ENCODE measurements at regions not wholly inside any gene's neighbourhood (a gene's known extent, or its start where the extent isn't known, plus 50 kb on each side); places are given as distances from the start of the nearest gene placed in this dataset.

DNA sequence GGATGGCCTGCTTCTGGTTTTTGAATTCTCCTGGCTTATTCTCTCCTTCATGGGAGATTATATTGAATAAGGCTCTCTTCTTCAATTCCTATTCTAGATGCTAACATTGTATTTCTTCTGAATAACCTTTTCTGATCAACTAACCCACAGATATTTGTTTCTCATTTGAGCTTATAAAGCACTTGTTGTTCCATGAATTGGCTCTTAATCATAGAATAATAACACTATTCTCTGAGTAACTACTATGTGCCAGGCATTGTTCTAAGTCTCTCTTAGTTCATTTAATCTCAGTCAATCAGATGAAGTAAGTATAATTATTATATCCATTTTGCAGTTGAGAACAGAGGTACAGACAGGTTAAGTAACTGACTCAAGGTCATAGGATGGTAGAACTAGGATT, 136.3 kb upstream of the MLIP start:
- DNase-seq (ENCODE audit: low read depth in 2 of 3, low spot score in 1 of 3), result no peak

DNA sequence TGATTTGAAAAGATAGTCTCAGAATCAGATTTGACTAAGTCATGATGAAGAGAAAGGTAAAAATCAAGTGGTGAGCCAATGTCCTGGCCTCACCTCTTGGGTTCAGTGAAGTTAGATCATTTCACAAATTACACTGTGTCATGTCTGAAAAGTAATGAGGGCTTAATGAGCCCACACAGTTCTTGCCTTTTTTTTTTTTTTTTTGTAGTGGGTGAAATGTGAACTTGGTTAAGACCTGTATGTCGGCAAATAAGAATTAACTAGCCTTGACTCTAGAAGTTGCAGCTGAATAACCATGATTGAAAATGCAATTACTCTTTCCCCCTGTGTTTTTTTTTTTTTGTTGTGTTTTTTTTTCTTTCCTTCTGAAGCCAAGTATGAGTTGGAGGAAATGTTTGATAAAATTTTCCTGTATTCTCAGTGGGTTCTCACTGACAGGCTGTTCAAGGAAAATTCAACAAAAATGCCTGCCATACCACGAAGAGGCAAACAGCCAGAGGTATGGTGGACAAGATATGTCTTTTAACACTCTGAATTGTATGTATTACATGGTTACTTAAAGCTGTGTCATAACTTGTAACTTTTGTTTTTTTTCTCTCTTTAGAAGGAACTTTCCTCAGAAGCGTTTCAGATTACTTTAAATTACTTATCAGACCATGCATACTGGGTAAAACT, 135.2 kb upstream of the MLIP start:
- DNase-seq (ENCODE audit: low read depth in 2 of 3, low spot score in 1 of 3), result no peak

- DNase-seq (ENCODE audit: low read depth in 2 of 3, low spot score in 1 of 3), result no peak
Observed at GRCh38 chr6:53977551-53977950, 133.7 kb upstream of the MLIP start.

DNA sequence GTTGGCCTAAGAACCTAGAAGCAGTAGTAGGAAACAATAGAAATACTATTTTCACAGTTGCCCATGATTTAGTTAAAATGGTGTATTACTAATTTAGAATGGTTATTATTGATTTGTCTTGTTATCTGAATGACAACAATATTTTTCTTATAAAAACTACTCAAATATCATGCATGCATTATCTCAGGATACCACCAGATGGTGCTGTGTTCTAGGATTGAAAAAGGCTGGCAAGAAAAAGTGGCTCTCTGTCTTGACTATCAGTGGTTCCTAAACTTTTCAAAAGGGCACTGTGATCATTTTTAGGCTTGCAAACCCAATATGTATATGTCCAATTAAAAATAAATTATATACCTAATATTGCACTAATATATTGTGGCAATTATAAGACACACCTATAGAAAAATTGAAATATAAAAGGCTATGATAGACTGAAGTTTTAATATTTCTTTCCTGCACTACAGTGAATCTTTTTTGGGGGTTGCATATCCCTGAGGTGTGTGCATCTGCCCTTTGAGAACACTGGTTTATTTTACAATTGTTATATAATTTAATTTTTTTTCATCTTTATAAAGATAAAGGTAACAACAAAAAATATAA, 131.7 kb upstream of the MLIP start:
- peak in 1 of 3 donors; percentile 35 for DNase-seq (ENCODE audit: low read depth in 2 of 3, low spot score in 1 of 3)

DNA sequence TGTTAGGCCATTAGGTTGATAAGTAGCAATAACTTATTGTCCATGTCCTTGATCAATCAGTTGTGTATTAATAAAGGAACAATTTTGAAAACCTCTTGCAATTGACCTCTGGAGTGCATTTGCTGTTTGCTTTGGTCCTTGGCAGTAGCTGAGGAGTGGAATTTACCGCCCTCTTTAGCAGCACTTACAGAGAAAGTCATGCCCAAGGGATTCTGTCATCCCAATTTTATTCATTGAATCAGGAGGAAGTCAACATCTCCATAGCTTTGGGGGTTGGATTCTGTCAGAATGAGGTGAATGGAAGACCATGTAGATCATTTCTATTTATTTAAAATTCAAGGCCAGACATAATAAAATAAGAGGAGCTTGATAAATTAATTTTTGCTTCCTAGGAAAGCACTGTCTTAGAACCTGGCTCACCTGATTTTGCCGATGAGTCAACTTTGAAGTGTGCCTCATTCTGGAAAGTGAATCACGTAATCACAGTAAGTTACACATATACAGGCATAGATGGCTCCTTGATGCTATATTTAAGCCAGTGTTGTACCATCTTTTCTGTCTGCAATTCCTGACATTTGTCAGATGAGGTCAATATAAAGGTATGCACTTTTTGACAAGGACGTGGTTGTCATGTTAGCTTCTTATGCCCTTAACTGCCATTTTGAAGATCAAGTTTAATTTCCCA, 128.7 kb upstream of the MLIP start:
- DNase-seq (ENCODE audit: low read depth in 2 of 3, low spot score in 1 of 3), result no peak

DNA sequence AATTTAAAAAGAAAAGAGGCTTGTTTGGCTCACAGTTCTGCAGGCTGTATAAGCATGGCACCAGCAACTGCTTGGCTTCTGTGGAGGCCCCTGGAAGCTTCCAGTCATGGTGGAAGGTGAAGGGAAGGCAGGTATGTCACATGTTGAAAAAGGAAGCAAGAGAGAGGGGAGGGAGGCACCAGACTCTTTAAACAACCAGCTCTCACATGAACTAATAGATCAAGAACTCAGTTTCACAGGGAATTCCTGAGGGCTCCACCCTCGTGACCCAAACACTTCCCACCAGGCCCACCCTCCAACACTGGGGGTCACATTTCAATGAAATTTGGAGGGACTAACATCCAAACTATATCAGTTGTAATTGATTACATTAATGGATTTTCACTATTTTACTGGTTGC, 127.9 kb upstream of the MLIP start:
- DNase-seq (ENCODE audit: low read depth in 2 of 3, low spot score in 1 of 3), result no peak

GRCh38 chr6:53984163-53984562, 127.1 kb upstream of the MLIP start:
- no peak for DNase-seq (ENCODE audit: low read depth in 2 of 3, low spot score in 1 of 3)

GRCh38 chr6:53984581-53984980, 126.7 kb upstream of the MLIP start:
- DNase-seq (ENCODE audit: low read depth in 2 of 3, low spot score in 1 of 3), result no peak

DNA sequence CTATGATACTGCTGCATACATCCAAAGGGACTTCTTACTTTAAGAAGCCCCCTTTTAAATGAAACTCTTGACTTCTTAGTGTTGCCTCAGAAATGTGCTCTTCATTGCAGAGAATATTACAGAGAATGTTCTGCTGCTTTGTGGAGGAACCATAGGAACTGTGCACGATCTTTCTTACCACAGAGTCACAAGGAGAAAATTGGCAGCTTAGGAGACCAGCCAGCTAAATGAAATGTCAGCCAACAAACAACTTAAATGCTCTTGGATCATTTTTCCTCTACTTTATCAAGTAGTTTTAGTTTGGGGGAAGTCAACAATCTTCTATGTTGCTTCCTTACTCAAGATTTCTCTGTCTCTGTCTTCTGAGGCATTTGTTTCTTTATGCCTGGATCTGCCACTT, 125.9 kb upstream of the MLIP start:
- DNase-seq (ENCODE audit: low read depth in 2 of 3, low spot score in 1 of 3), result no peak

GRCh38 chr6:53986165-53986720, 125.0 kb upstream of the MLIP start:
- DNase-seq (ENCODE audit: low read depth in 2 of 3, low spot score in 1 of 3), result peak in 1 of 3 donors; percentile 11

DNA sequence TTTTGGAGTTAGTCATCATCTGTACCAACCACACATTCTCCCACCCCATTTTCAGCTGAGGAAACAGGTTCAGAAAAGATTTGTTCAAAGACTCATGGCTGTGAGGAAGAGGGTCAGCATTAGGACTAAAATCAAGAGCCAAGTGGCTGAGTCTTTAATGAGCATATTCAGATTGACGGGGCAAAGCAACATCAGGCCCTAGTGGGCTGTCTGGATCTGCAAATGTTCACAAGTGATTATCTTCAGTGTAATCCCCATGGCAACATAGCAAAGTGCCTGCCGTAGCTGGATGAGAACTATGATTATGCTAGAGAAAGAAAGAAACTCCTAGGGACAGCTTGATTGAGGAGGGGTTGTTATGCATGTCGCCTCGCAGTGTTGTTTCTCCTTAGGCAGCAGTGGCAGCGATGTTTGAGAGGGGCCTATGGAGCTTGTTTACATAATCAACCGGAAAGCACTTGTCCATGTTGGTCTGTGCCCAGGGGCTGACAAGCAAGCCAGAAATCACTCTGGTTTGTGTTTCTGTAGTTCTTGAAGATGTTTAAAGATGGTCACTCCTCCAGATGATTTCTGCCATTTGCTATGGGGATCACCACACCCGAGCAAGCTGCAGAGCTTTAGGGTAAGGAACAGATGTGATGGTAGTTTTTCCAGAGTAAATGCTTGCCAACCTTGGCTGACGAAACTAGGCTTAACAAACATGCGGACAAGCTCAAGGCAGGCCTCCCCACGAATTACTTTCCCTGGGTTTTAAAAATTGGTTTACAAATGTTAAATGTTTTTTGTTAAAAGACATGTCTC, 124.3 kb upstream of the MLIP start:
- no peak for DNase-seq (ENCODE audit: low read depth in 2 of 3, low spot score in 1 of 3)

GRCh38 chr6:53987522-53987888, 123.7 kb upstream of the MLIP start:
- no peak for DNase-seq (ENCODE audit: low read depth in 2 of 3, low spot score in 1 of 3)

DNA sequence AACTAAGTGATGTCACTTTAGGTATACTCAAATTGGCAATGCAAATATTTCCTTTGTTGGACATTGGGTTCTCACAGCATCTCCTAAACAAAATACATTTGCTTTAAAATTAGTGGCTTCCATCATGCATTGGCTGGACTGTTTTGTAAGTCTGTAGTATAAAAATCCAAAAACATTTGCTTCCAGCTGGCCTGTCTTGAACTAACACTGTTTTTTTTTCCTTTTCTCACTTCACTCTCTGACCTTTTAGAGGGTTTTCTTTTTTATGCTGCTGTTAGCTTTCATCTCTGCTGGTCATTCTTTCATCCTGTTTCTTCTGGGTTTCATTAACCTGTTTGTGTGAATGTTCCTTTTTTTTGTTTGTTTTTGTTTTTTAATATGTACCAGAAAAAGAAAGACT, 121.7 kb upstream of the MLIP start:
- DNase-seq (ENCODE audit: low read depth in 2 of 3, low spot score in 1 of 3), result no peak

GRCh38 chr6:53992522-53992921, 118.7 kb upstream of the MLIP start:
- DNase-seq (ENCODE audit: low read depth in 2 of 3, low spot score in 1 of 3), result no peak

GRCh38 chr6:53994201-53994600, 117.0 kb upstream of the MLIP start:
- no peak for DNase-seq (ENCODE audit: low read depth in 2 of 3, low spot score in 1 of 3)

GRCh38 chr6:53995935-53996334, 115.3 kb upstream of the MLIP start:
- DNase-seq (ENCODE audit: low read depth in 2 of 3, low spot score in 1 of 3), result no peak

DNA sequence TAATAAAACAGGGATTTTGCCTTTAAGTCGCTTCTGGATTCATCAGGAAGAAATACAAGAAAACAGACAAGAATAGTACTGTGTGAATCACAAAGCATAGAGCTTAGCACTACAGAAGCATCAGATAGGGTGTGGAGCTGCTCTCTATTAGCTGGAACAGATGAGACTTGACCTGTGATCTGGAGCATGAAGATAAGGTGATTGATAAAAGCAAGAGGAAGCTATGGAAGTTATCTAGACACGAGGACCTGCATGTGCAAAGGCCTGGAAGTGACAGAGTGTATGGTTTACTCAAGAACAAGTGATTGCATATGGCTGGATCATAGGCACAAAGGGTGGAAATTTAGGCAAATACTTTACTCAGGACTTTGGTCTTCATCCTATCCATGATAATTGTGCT, 112.9 kb upstream of the MLIP start:
- DNase-seq (ENCODE audit: low read depth in 2 of 3, low spot score in 1 of 3), result no peak

DNA sequence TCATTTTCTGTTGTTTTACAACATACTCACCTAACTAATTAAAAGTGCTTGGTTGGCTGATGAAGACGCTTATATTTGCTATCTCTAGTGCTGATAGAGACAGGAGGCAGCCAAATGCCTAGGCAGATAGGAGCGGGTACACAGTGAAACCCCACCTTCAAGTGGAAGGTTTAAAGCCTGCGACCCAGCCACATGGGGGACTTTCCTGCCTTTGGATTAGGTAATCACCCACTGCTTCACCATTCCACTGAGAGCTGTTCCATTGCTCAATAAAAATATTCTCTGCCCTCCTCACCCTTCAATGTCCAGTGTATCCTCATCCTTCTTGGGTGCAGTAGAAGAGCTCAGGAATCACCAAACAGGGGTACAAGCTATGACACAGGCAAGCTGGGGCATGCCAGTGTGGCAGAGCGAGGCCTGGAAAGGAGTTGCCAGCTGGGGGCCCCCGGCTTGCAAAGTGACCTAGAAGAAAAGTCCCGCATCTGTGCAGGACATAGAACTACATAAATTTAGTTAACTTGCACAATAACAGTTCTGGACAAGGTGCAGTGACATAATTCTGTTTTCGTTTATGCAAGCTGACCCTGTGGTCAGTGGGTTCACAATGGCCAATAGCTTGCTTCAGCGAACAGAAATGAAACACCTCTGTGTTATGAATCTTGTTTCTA, 112.0 kb upstream of the MLIP start:
- DNase-seq (ENCODE audit: low read depth in 2 of 3, low spot score in 1 of 3), result no peak

DNA sequence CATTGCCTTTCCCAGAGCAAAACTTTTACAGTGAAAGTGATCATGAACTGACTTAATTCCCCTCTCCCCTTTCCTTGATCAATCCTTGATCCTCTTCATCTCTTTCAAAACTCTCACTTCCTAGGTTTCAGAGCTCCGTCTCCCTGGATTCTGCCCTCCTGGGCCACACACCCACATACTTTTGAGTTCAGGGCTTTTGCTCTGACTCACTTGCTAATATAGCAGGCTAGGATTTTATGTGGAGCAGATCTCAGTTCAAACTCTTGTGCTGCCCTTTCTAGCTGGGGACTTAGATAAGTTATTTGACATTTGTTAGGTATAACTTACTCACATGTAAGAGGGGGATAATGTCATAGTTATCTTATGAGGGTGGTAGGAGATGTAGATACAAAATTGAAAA, 109.1 kb upstream of the MLIP start:
- DNase-seq (ENCODE audit: low read depth in 2 of 3, low spot score in 1 of 3), result no peak

- DNase-seq (ENCODE audit: low read depth in 2 of 3, low spot score in 1 of 3), result no peak
Observed at GRCh38 chr6:54003316-54003715, 107.9 kb upstream of the MLIP start.

DNA sequence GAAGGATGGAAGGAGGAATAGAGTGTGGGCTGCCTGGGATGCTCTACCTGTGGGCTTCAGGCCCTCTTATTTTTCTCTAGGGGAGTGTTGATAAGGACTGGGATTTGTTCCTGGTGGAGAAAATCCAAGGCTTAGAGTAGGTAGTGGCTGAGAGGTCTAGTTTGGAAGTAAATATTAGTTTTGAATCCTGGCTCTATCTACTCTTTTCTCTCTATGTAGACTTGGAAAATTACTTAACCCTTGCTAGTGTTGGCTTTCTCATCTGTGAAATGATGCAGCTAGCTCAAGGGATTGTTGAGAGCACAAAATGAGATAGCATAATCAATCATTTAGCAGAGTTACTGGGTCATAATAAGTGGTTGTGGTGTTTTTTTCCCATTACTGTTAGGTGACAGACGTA, 102.7 kb upstream of the MLIP start:
- no peak for DNase-seq (ENCODE audit: low read depth in 2 of 3, low spot score in 1 of 3)

All from stimulated activated CD4-positive, alpha-beta T cell treated with anti-CD3 and anti-CD28 coated beads, Interleukin-12 subunit alpha, Interleukin-12 subunit beta, amount 100 ng/mL, for 48 hours (primary cell).